BJ (cell line): ENCODE measurements at regions not wholly inside any gene's neighbourhood (a gene's known extent, or its start where the extent isn't known, plus 50 kb on each side); places are given as distances from the start of the nearest gene placed in this dataset.
A peak's percentile ranks its signal among the peaks of the same experiment; 100 is the strongest.

Experiments used
- CTCF ChIA-PET: fragments of 350-600 bp; formaldehyde crosslinking; extraction: SDS; loops from one replicate; lab custom pipeline; 2021; ENCODE audit warnings: antibody characterized with exemption, inconsistent platforms; lab: Yijun Ruan, JAX
- POLR2A ChIA-PET: fragments of 300-600 bp; sonication (Branson Sonifier 250); formaldehyde crosslinking; extraction: SDS; loops from one replicate; lab custom pipeline; 2021; ENCODE audit warnings: antibody characterized with exemption; lab: Charles Lee
- DNase-seq: peaks from one replicate; pipeline ENCODE4 v3.0.0-alpha.2; 2011; ENCODE audit warnings: low read depth
- H3K27me3 ChIP-seq: 2 replicates; pipeline ENCODE4 v1.6.0; 2011; ENCODE audit warnings: low read length; ENCODE audit not compliant: control insufficient read depth, insufficient read depth
- H3K36me3 ChIP-seq: 2 replicates; pipeline ENCODE4 v1.5.1; 2011; ENCODE audit warnings: low read length; ENCODE audit not compliant: control insufficient read depth, insufficient read depth
- H3K4me3 ChIP-seq: 2 replicates; pipeline ENCODE4 v1.5.1; 2011; ENCODE audit warnings: low read depth, mild to moderate bottlenecking, control low read depth, low read length
- CTCF ChIP-seq: IDR thresholded peaks from 2 replicates; pipeline ENCODE4 v1.5.1; 2011; ENCODE audit warnings: low read depth, mild to moderate bottlenecking, control low read depth, inconsistent platforms, low read length, moderate library complexity; ENCODE audit not compliant: insufficient read depth

GRCh38 chr20:6870559-6870958 is 103.1 kb downstream of the BMP2 start:
- no peaks in the 10 kb centered on the region for H3K27me3 ChIP-seq
- ChIA-PET POLR2A (no interaction called here), CTCF (interaction anchor here (1.0 kb wide), 1 partner anchor 15 kb away, joined by 3 read pairs; no protein-coding TSS in a partner anchor)
- H3K36me3 ChIP-seq: no peaks in the 10 kb centered on the region
- DNase-seq: no peak
- TF ChIP-seq CTCF: no peak
- no peak overlapping the region for H3K4me3 ChIP-seq

GRCh38 chr20:6877633-6878032 is 110.1 kb downstream of the BMP2 start:
- no peak for DNase-seq
- no peaks in the 10 kb centered on the region for H3K36me3 ChIP-seq
- TF ChIP-seq CTCF: no peak
- ChIA-PET POLR2A (no interaction called here), CTCF (no interaction called here)
- H3K27me3 ChIP-seq: no peaks in the 10 kb centered on the region
- no peak overlapping the region for H3K4me3 ChIP-seq

GRCh38 chr20:6882561-6883291 is 115.2 kb downstream of the BMP2 start:
- TF ChIP-seq CTCF: no peak
- peak; percentile 90 for DNase-seq
- POLR2A ChIA-PET: no interaction called here
- Histone ChIP-seq H3K27me3 (no peaks in the 10 kb centered on the region; the same call in 1 of the 2 replicates), H3K36me3 (no peaks in the 10 kb centered on the region), H3K4me3 (no peak overlapping the region)
- CTCF ChIA-PET: no interaction called here

- DNase-seq: no peak
- POLR2A ChIA-PET: no interaction called here
- H3K36me3 ChIP-seq: no peaks in the 10 kb centered on the region
- CTCF ChIA-PET: no interaction called here
- H3K4me3 ChIP-seq: no peak overlapping the region
- H3K27me3 ChIP-seq: no peaks in the 10 kb centered on the region; the same call in 1 of the 2 replicates
- no peak for TF ChIP-seq CTCF
Observed at GRCh38 chr20:6884114-6884513, 116.6 kb downstream of the BMP2 start.

DNA sequence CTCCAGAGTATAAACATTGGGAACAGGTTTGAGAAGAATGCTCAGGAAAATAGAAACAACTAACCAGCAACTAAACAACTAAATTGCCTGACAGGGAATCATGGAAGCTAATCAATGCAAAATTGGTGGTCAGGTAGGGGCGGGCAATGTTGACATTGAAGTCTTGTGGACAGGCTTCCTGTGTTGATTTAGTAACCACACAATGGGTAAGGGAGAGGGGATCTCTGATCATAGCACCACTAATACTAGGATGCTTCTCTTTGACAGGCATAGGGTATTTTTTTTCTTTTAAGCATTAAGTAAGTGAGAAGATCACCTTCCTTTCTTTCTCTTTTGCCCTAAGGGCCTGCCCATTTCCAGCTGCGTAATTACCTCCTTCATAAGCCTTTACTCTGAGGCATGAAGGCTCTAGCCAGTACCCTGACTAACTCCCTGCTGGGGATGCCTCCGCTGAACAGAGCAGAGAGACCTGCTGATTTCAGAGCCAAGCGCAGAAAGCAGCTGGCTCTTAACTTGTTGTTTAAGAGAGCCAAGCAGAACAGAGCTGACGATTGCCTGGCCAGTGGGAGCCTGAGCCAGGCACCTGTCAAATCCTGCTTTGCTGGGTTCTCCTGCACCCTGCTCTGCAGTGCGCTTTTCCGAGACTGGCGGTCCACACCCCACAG is 118.7 kb downstream of the BMP2 start:
- TF ChIP-seq CTCF: no peak
- POLR2A ChIA-PET: no interaction called here
- no peaks in the 10 kb centered on the region for H3K36me3 ChIP-seq
- no peaks in the 10 kb centered on the region; the same call in 1 of the 2 replicates for H3K27me3 ChIP-seq
- no peak overlapping the region for H3K4me3 ChIP-seq
- CTCF ChIA-PET: interaction anchor here (0.9 to 1.0 kb wide), 2 partner anchors 11 to 16 kb away, joined by 3 read pairs; no protein-coding TSS in a partner anchor
- DNase-seq: no peak
